ENCODE measurements at regions not wholly inside any gene's neighbourhood (a gene's known extent, or its start where the extent isn't known, plus 50 kb on each side); places are given as distances from the start of the nearest gene placed in this dataset.
A peak's percentile ranks its signal among the peaks of the same experiment; 100 is the strongest.

GRCh38 chr3:34011171-34012101 lies 213.0 kb downstream of the PDCD6IP start:
- H3K4me3 ChIP-seq (ENCODE audit: low read depth, low read length) = no peak overlapping the region
- DNase-seq = no peak
- no peaks in the 10 kb centered on the region for H3K36me3 ChIP-seq

DNA sequence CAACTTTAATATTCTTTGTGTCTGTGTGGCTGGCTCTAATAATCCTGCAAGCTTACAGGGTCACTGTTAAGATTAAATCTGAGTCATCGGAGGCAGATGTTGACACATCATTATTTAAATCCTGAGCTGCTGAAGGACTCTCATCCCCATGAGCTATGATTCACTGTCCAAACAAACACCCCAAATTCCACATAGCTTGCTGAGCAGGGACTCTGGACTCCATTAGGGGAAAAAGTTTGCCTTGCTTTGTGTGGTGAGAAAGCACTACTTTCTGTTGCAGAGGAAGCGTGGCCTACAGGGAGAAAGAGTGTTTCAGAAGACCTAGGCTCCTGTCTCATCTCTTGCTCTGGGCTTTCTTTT lies 213.7 kb downstream of the PDCD6IP start:
- no peak for DNase-seq
- no peaks in the 10 kb centered on the region for H3K9me3 ChIP-seq
- H3K4me3 ChIP-seq (ENCODE audit: low read depth, low read length) = no peak overlapping the region
- no peaks in the 10 kb centered on the region for H3K36me3 ChIP-seq
- H3K4me1 ChIP-seq = no peaks in the 10 kb centered on the region
- no peaks in the 10 kb centered on the region for H3K27me3 ChIP-seq
- TF ChIP-seq CTCF (IDR thresholded peaks at IDR 0.05; ENCODE audit: low read depth, low read length) = no peak

More at GRCh38 chr3:34011171-34012101, 213.0 kb downstream of the PDCD6IP start:
- TF ChIP-seq CTCF (IDR thresholded peaks at IDR 0.05; ENCODE audit: low read depth, low read length) = no peak
- no peaks in the 10 kb centered on the region for H3K27me3 ChIP-seq
- H3K9me3 ChIP-seq = no peaks in the 10 kb centered on the region
- no peaks in the 10 kb centered on the region for H3K4me1 ChIP-seq

- Histone ChIP-seq H3K36me3 (no peaks in the 10 kb centered on the region), H3K9me3 (no peaks in the 10 kb centered on the region), H3K4me3 (ENCODE audit: low read depth, low read length) (no peak overlapping the region), H3K4me1 (no peaks in the 10 kb centered on the region), H3K27me3 (no peaks in the 10 kb centered on the region)
- TF ChIP-seq CTCF (IDR thresholded peaks at IDR 0.05; ENCODE audit: low read depth, low read length) = no peak
- DNase-seq = no peak
Measured at GRCh38 chr3:34013818-34014570, 215.6 kb downstream of the PDCD6IP start.

- Histone ChIP-seq H3K4me1 (no peaks in the 10 kb centered on the region), H3K9me3 (no peaks in the 10 kb centered on the region), H3K27me3 (no peaks in the 10 kb centered on the region), H3K36me3 (no peaks in the 10 kb centered on the region), H3K4me3 (ENCODE audit: low read depth, low read length) (no peak overlapping the region)
- TF ChIP-seq CTCF (IDR thresholded peaks at IDR 0.05; ENCODE audit: low read depth, low read length) = peak; percentile 22; the same call in 1 of the 2 replicates
- DNase-seq = no peak
Measured at GRCh38 chr3:34015204-34016142, 217.0 kb downstream of the PDCD6IP start.

- DNase-seq = no peak
- no peaks in the 10 kb centered on the region for H3K9me3 ChIP-seq
- TF ChIP-seq CTCF (IDR thresholded peaks at IDR 0.05; ENCODE audit: low read depth, low read length) = no peak
- no peaks in the 10 kb centered on the region for H3K36me3 ChIP-seq
- no peaks in the 10 kb centered on the region for H3K4me1 ChIP-seq
- no peak overlapping the region for H3K4me3 ChIP-seq (ENCODE audit: low read depth, low read length)
- no peaks in the 10 kb centered on the region for H3K27me3 ChIP-seq
Measured at GRCh38 chr3:34016925-34017587, 218.6 kb downstream of the PDCD6IP start.

All from BE2C (cell line).